B cell (primary cell): ENCODE measurements at regions not wholly inside any gene's neighbourhood (a gene's known extent, or its start where the extent isn't known, plus 50 kb on each side); places are given as distances from the start of the nearest gene placed in this dataset.
"Not testable (repeated sequence)": the region's sequence is repeated elsewhere in the genome, so short reads cannot be mapped to it uniquely, and the experiment has no call there.

Experiments
- ATAC-seq: fragments of 200-7000 bp; cut with Tn5 transposase; one replicate; pipeline ENCODE4 v1.10.0; 2021; ENCODE audit warnings: low read depth, mild to moderate bottlenecking, moderate number of reproducible peaks, moderate library complexity
- CTCF ChIA-PET: fragments of 350-600 bp; sonication (Branson Sonifier 250); formaldehyde crosslinking; loops from one replicate; lab custom pipeline; 2021; ENCODE audit warnings: antibody characterized with exemption, inconsistent platforms; lab: Charles Lee
- POLR2A ChIA-PET: fragments of 350-600 bp; sonication (Branson Sonifier 250); formaldehyde crosslinking; loops from one replicate; lab custom pipeline; 2021; ENCODE audit warnings: antibody characterized with exemption; lab: Charles Lee
- DNase-seq: peaks from one replicate; pipeline ENCODE4 v3.0.0; 2013
- H2AFZ ChIP-seq: 2 replicates; pipeline ENCODE4 v1.6.1; 2012; ENCODE audit warnings: mild to moderate bottlenecking, low read depth, low read length; ENCODE audit not compliant: insufficient read depth, poor library complexity, severe bottlenecking
- H3K27ac ChIP-seq, 2 donors: 1 replicate in 1 of 2; 2 replicates in 1 of 2; pipeline ENCODE4 v1.5.1; 2012 to 2013; ENCODE audit warnings: low read length in 2 of 2, mild to moderate bottlenecking in 2 of 2, moderate library complexity in 1 of 2
- H3K27me3 ChIP-seq, 4 experiments: fragments of 200-600 bp in 1 of 4; sonication (generic) in 1 of 4; replicated peaks in 1 of 4; 1 replicate in 2 of 4; 2 replicates in 2 of 4; pipeline versions ENCODE4 v1.6.1 to v1.7.0; 2013 to 2016; ENCODE audit warnings: low read length in 3 of 4, mild to moderate bottlenecking in 2 of 4, mixed read lengths in 1 of 4, moderate library complexity in 1 of 4; ENCODE audit not compliant: insufficient read depth in 4 of 4, control insufficient read depth in 3 of 4; ENCODE audit errors: control extremely low read depth in 1 of 4
- H3K36me3 ChIP-seq, 2 experiments: replicated peaks in 1 of 2; 1 replicate in 1 of 2; 2 replicates in 1 of 2; pipeline versions ENCODE4 v1.6.1 to v1.7.1; 2013; ENCODE audit warnings: low read length in 1 of 2; ENCODE audit not compliant: insufficient read depth in 2 of 2, control insufficient read depth in 1 of 2; ENCODE audit errors: control extremely low read depth in 1 of 2, extremely low read depth in 1 of 2
- H3K4me1 ChIP-seq, 2 donors: fragments of 200-600 bp in 1 of 2; sonication (generic) in 1 of 2; 1 replicate in 1 of 2; 2 replicates in 1 of 2; pipeline versions ENCODE4 v1.5.1 to v1.6.1; 2013 to 2017; ENCODE audit warnings: low read length in 2 of 2; ENCODE audit not compliant: control insufficient read depth in 2 of 2, insufficient read depth in 2 of 2
- H3K4me2 ChIP-seq: replicated peaks from 2 replicates; pipeline ENCODE3; 2012; ENCODE audit warnings: mild to moderate bottlenecking, low read depth, low read length; ENCODE audit not compliant: poor library complexity, severe bottlenecking
- H3K4me3 ChIP-seq, 5 experiments: fragments of 200-600 bp in 1 of 5; sonication (generic) in 1 of 5; 1 replicate in 3 of 5; 2 replicates in 2 of 5; pipeline versions ENCODE4 v1.5.1 to v1.7.0; 2011 to 2016; ENCODE audit warnings: low read length in 4 of 5, mild to moderate bottlenecking in 4 of 5, low read depth in 2 of 5, control low read depth in 1 of 5, moderate library complexity in 1 of 5; ENCODE audit not compliant: insufficient read depth in 1 of 5; ENCODE audit errors: control extremely low read depth in 1 of 5, extremely low read depth in 1 of 5
- H3K79me2 ChIP-seq: fragments of 200-600 bp; sonication (generic); one replicate; pipeline ENCODE4 v1.6.0; 2016; ENCODE audit warnings: low read length; ENCODE audit not compliant: control insufficient read depth, insufficient read depth
- H3K9ac ChIP-seq: fragments of 200-600 bp; sonication (generic); 2 replicates; pipeline ENCODE4 v1.6.1; 2017; ENCODE audit warnings: mild to moderate bottlenecking, low read length, moderate library complexity
- H3K9me3 ChIP-seq, 3 donors: one replicate each; pipeline versions ENCODE4 v1.6.1 to v1.7.1; 2013; ENCODE audit warnings: low read length in 2 of 3; ENCODE audit not compliant: control insufficient read depth in 2 of 3, insufficient read depth in 1 of 3; ENCODE audit errors: control extremely low read depth in 1 of 3
- H4K20me1 ChIP-seq: 2 replicates; pipeline ENCODE4 v1.6.0; 2012; ENCODE audit warnings: mild to moderate bottlenecking, low read length; ENCODE audit not compliant: insufficient read depth, control insufficient read depth, poor library complexity, severe bottlenecking
- H3K27ac Mint-ChIP-seq: one replicate; pipeline ENCODE4 v1.8.0; 2021; ENCODE audit warnings: mixed read lengths
- H3K27me3 Mint-ChIP-seq: one replicate; pipeline ENCODE4 v1.8.0; 2021; ENCODE audit warnings: mixed read lengths
- H3K4me1 Mint-ChIP-seq: one replicate; pipeline ENCODE4 v1.8.0; 2021; ENCODE audit warnings: mixed read lengths
- H3K4me3 Mint-ChIP-seq: one replicate; pipeline ENCODE4 v1.8.0; 2021; ENCODE audit warnings: mixed read lengths
- H3K9me3 Mint-ChIP-seq: one replicate; pipeline ENCODE4 v1.8.0; 2022; ENCODE audit warnings: mixed read lengths; ENCODE audit not compliant: insufficient read depth
- CTCF ChIP-seq: fragments of 200-600 bp; IDR thresholded peaks from one replicate; pipeline ENCODE4 v1.8.0; 2022; ENCODE audit warnings: antibody characterized with exemption, mild to moderate bottlenecking
- EZH2 ChIP-seq: IDR thresholded peaks from 2 replicates; pipeline ENCODE4 v1.6.1; 2012; ENCODE audit warnings: borderline replicate concordance, low read depth, mild to moderate bottlenecking, moderate library complexity, low read length; ENCODE audit not compliant: insufficient read depth, poor library complexity, severe bottlenecking
- WGBS: methylation state at CpG from one replicate; pipeline ENCODE4 v1.1.5; 2013; ENCODE audit warnings: missing lambda C conversion rate; ENCODE audit not compliant: insufficient coverage; 5-methylcytosine and 5-hydroxymethylcytosine counted together
- intact Hi-C: fragments of 100-400 bp; cut with micrococcal nuclease; formaldehyde crosslinking; loops from one replicate; pipeline ENCODE4 v1.10.0; 2022

- H3K4me1 ChIP-seq: no peaks in the 10 kb centered on the region
- ChIA-PET POLR2A (no interaction called here), CTCF (no interaction called here)
- no peak overlapping the region for H2AFZ ChIP-seq
- no peak for ATAC-seq
- Mint-ChIP-seq H3K27ac (no peak overlapping the region), H3K4me3 (no peak overlapping the region), H3K27me3 (no peaks in the 10 kb centered on the region), H3K9me3 (peaks cover 4% of the 10 kb centered on the region), H3K4me1 (no peaks in the 10 kb centered on the region)
- no peak overlapping the region for H3K4me2 ChIP-seq
- no peak for DNase-seq
- H4K20me1 ChIP-seq: no peaks in the 10 kb centered on the region
- intact Hi-C loops: no loop called here
- no peaks in the 10 kb centered on the region for H3K36me3 ChIP-seq
- H3K79me2 ChIP-seq: no peaks in the 10 kb centered on the region
- no peaks in the 10 kb centered on the region for H3K27me3 ChIP-seq
- no peak overlapping the region for H3K27ac ChIP-seq
- H3K4me3 ChIP-seq: no peak overlapping the region
- no peak overlapping the region for H3K9ac ChIP-seq
- no peak for TF ChIP-seq EZH2
- no peak for TF ChIP-seq CTCF
- H3K9me3 ChIP-seq: peaks cover 0 to 3% (median 0%) of the 10 kb centered on the region in 3 donors
- WGBS: no CpG with 5 or more reads among the region's 5 CpGs
Observed at GRCh38 chr5:62825623-62826220, 247.1 kb downstream of the LRRC70 start.

- Histone ChIP-seq H3K9me3 (no peaks in the 10 kb centered on the region), H3K4me2 (no peak overlapping the region), H3K27me3 (no peaks in the 10 kb centered on the region), H3K27ac (no peak overlapping the region), H2AFZ (no peak overlapping the region), H4K20me1 (no peaks in the 10 kb centered on the region), H3K9ac (no peak overlapping the region), H3K4me1 (no peaks in the 10 kb centered on the region), H3K36me3 (no peaks in the 10 kb centered on the region), H3K79me2 (no peaks in the 10 kb centered on the region), H3K4me3 (no peak overlapping the region)
- H3K27me3 Mint-ChIP-seq: no peaks in the 10 kb centered on the region
- intact Hi-C loops: no loop called here
- WGBS: no CpG with 5 or more reads among the region's 3 CpGs
- no peak for ATAC-seq
- no peak overlapping the region for H3K4me3 Mint-ChIP-seq
- H3K27ac Mint-ChIP-seq: no peak overlapping the region
- DNase-seq: no peak
- peaks cover 4% of the 10 kb centered on the region for H3K9me3 Mint-ChIP-seq
- H3K4me1 Mint-ChIP-seq: no peaks in the 10 kb centered on the region
- POLR2A ChIA-PET: no interaction called here
- no peak for TF ChIP-seq EZH2
- no peak for TF ChIP-seq CTCF
- CTCF ChIA-PET: no interaction called here
Observed at GRCh38 chr5:62824936-62825335, 246.3 kb downstream of the LRRC70 start.

GRCh38 chr5:62817043-62817442, 238.4 kb downstream of the LRRC70 start:
- H2AFZ ChIP-seq, H3K9me3 Mint-ChIP-seq, H3K36me3 ChIP-seq, intact Hi-C loops, H3K27me3 ChIP-seq, H3K27me3 Mint-ChIP-seq, H3K79me2 ChIP-seq, H4K20me1 ChIP-seq, H3K4me1 Mint-ChIP-seq, H3K4me3 Mint-ChIP-seq, CTCF ChIA-PET, H3K9me3 ChIP-seq, H3K4me3 ChIP-seq, ATAC-seq, H3K4me1 ChIP-seq, H3K9ac ChIP-seq, H3K4me2 ChIP-seq, H3K27ac ChIP-seq, POLR2A ChIA-PET, DNase-seq, H3K27ac Mint-ChIP-seq: not testable (repeated sequence)
- WGBS: 80% methylated on average over 1 of the region's 8 CpGs
